Keratinocyte (primary cell): ENCODE measurements at regions not wholly inside any gene's neighbourhood (a gene's known extent, or its start where the extent isn't known, plus 50 kb on each side); places are given as distances from the start of the nearest gene placed in this dataset.

Source experiments
- DNase-seq: peaks from one replicate; pipeline ENCODE4 v3.0.0-alpha.2; 2011; ENCODE audit warnings: low read depth, missing footprints, low spot score
- FAIRE-seq: peaks from 2 replicates; lab custom pipeline; 2011; peaks lifted over from hg19 to GRCh38; lab: Jason Lieb, UNC
- H2AFZ ChIP-seq: 2 replicates; pipeline ENCODE4 v1.6.0; 2012; ENCODE audit warnings: low read length, control low read depth, inconsistent platforms; ENCODE audit not compliant: control insufficient read depth
- H3K27ac ChIP-seq: 2 replicates; pipeline ENCODE4 v1.5.1; 2011; ENCODE audit warnings: low read length; ENCODE audit not compliant: control insufficient read depth, insufficient read depth
- H3K27me3 ChIP-seq: 3 replicates; pipeline ENCODE4 v1.6.0; 2011; ENCODE audit warnings: low read length; ENCODE audit not compliant: control insufficient read depth, insufficient read depth; ENCODE audit errors: extremely low read depth
- H3K36me3 ChIP-seq, 2 experiments: 2 replicates in 1 of 2; 3 replicates in 1 of 2; pipeline ENCODE4 v1.5.1; 2011; ENCODE audit warnings: low read length in 2 of 2, mild to moderate bottlenecking in 1 of 2; ENCODE audit not compliant: control insufficient read depth in 2 of 2, insufficient read depth in 2 of 2; ENCODE audit errors: extremely low read depth in 1 of 2
- H3K4me1 ChIP-seq: 3 replicates; pipeline ENCODE4 v1.5.1; 2011; ENCODE audit warnings: low read length; ENCODE audit not compliant: control insufficient read depth, insufficient read depth; ENCODE audit errors: extremely low read depth
- H3K4me2 ChIP-seq: 3 replicates; pipeline ENCODE4 v1.6.0; 2011; ENCODE audit warnings: low read depth, low read length; ENCODE audit not compliant: control insufficient read depth, insufficient read depth; ENCODE audit errors: extremely low read depth
- H3K4me3 ChIP-seq, 3 experiments: fragments of 200-600 bp in 1 of 3; sonication (generic) in 1 of 3; 2 replicates in 2 of 3; 3 replicates in 1 of 3; pipeline ENCODE4 v1.5.1; 2011 to 2016; ENCODE audit warnings: low read length in 3 of 3, mild to moderate bottlenecking in 3 of 3, control low read depth in 2 of 3, inconsistent platforms in 1 of 3, low read depth in 1 of 3, mixed read lengths in 1 of 3, mixed run types in 1 of 3, moderate library complexity in 1 of 3; ENCODE audit not compliant: control insufficient read depth in 2 of 3, insufficient read depth in 2 of 3; ENCODE audit errors: extremely low read depth in 1 of 3
- H3K79me2 ChIP-seq: 2 replicates; pipeline ENCODE4 v1.6.0; 2012; ENCODE audit warnings: low read length; ENCODE audit not compliant: control insufficient read depth, insufficient read depth
- H3K9ac ChIP-seq: 3 replicates; pipeline ENCODE4 v1.6.0; 2011; ENCODE audit warnings: low read length; ENCODE audit not compliant: control insufficient read depth, insufficient read depth; ENCODE audit errors: extremely low read depth
- H3K9me1 ChIP-seq: 3 replicates; pipeline ENCODE4 v1.6.0; 2011; ENCODE audit warnings: low read length; ENCODE audit not compliant: control insufficient read depth, insufficient read depth; ENCODE audit errors: extremely low read depth
- H3K9me3 ChIP-seq: 2 replicates; pipeline ENCODE4 v1.5.1; 2012; ENCODE audit warnings: low read depth, low read length; ENCODE audit not compliant: control insufficient read depth
- H4K20me1 ChIP-seq: 3 replicates; pipeline ENCODE4 v1.6.0; 2011; ENCODE audit warnings: low read length; ENCODE audit not compliant: control insufficient read depth, insufficient read depth; ENCODE audit errors: extremely low read depth
- EZH2 ChIP-seq: IDR thresholded peaks from one replicate; pipeline ENCODE4 v1.6.1; 2012; ENCODE audit warnings: inconsistent platforms, mild to moderate bottlenecking, low read length, moderate library complexity
- dilution Hi-C: fragments of 300-500 bp; cut with MboI; formaldehyde crosslinking; loops from one replicate; pipeline ENCODE4 v1.7.0; 2020; ENCODE audit warnings: low sequenced_read_pairs; ENCODE audit not compliant: extremely low pct_ligation_motif_present
- TF ChIP-seq, protein P1 (sequence below), 3 experiments: IDR thresholded peaks in 1 of 3; conservative IDR thresholded peaks in 1 of 3; optimal IDR thresholded peaks in 1 of 3; 2 replicates in 2 of 3; 3 replicates in 1 of 3; pipeline versions ENCODE3 to v1.5.1; 2011; ENCODE audit warnings: low read length in 3 of 3, mild to moderate bottlenecking in 3 of 3, moderate library complexity in 2 of 3, control low read depth in 1 of 3, inconsistent platforms in 1 of 3; ENCODE audit not compliant: insufficient read depth in 2 of 3; ENCODE audit errors: extremely low read depth in 1 of 3

- Histone ChIP-seq H4K20me1 (no peaks in the 10 kb centered on the region), H3K79me2 (no peaks in the 10 kb centered on the region), H2AFZ (no peak overlapping the region), H3K4me2 (no peak overlapping the region), H3K9me1 (no peaks in the 10 kb centered on the region), H3K36me3 (no peaks in the 10 kb centered on the region), H3K27me3 (no peaks in the 10 kb centered on the region), H3K9me3 (no peaks in the 10 kb centered on the region), H3K4me3 (no peak overlapping the region), H3K9ac (no peak overlapping the region), H3K27ac (no peak overlapping the region), H3K4me1 (no peaks in the 10 kb centered on the region)
- FAIRE-seq: no peak
- no peak for DNase-seq
- TF ChIP-seq, protein P1, sequence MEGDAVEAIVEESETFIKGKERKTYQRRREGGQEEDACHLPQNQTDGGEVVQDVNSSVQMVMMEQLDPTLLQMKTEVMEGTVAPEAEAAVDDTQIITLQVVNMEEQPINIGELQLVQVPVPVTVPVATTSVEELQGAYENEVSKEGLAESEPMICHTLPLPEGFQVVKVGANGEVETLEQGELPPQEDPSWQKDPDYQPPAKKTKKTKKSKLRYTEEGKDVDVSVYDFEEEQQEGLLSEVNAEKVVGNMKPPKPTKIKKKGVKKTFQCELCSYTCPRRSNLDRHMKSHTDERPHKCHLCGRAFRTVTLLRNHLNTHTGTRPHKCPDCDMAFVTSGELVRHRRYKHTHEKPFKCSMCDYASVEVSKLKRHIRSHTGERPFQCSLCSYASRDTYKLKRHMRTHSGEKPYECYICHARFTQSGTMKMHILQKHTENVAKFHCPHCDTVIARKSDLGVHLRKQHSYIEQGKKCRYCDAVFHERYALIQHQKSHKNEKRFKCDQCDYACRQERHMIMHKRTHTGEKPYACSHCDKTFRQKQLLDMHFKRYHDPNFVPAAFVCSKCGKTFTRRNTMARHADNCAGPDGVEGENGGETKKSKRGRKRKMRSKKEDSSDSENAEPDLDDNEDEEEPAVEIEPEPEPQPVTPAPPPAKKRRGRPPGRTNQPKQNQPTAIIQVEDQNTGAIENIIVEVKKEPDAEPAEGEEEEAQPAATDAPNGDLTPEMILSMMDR (optimal IDR thresholded peaks at IDR 0.05 in 1 of 3, IDR thresholded peaks at IDR 0.05 in 1 of 3, conservative IDR thresholded peaks at IDR 0.05 in 1 of 3; ENCODE audit: extremely low read depth in 1 of 3, insufficient read depth in 2 of 3, low read length in 3 of 3): no peak
- TF ChIP-seq EZH2: no peak
- dilution Hi-C loops: no loop called here
Measured at GRCh38 chr11:80649186-80649585, 1208.4 kb upstream of the TENM4 start.

DNA sequence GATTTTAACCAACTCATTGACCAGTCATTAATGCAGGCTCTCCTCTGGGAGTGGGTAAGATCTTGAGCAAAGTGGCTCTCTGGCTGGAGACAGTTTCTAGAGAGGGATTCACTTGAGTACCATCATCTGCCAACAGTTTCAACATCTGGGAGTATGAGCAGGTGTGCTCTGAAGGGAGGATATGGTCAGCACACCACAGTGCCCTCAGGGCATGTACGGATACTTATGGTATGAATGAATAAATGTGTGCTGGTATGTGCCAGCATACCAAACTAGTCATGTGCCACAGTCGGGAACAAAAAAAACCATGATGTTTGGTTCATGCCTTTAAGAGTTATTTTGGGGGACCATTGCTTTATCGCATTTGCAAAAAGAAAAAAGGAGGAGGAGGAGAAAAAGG lies 1197.5 kb upstream of the TENM4 start:
- DNase-seq: peak; percentile 91
- Histone ChIP-seq H3K79me2 (no peaks in the 10 kb centered on the region), H3K9me3 (no peaks in the 10 kb centered on the region), H2AFZ (peak overlapping the region; percentile 5), H3K9ac (no peak overlapping the region), H3K27ac (no peak overlapping the region), H4K20me1 (no peaks in the 10 kb centered on the region), H3K36me3 (no peaks in the 10 kb centered on the region), H3K4me1 (peaks cover 14% of the 10 kb centered on the region), H3K9me1 (no peaks in the 10 kb centered on the region), H3K27me3 (no peaks in the 10 kb centered on the region), H3K4me2 (peak overlapping the region; percentile 17), H3K4me3 (no peak overlapping the region)
- dilution Hi-C loops: no loop called here
- TF ChIP-seq, protein P1 (optimal IDR thresholded peaks at IDR 0.05 in 1 of 3, IDR thresholded peaks at IDR 0.05 in 1 of 3, conservative IDR thresholded peaks at IDR 0.05 in 1 of 3; ENCODE audit: extremely low read depth in 1 of 3, insufficient read depth in 2 of 3, low read length in 3 of 3): no peak
- no peak for TF ChIP-seq EZH2
- FAIRE-seq: peak; percentile 97
